ENCODE measurements at regions not wholly inside any gene's neighbourhood (a gene's known extent, or its start where the extent isn't known, plus 50 kb on each side); places are given as distances from the start of the nearest gene placed in this dataset.

DNA sequence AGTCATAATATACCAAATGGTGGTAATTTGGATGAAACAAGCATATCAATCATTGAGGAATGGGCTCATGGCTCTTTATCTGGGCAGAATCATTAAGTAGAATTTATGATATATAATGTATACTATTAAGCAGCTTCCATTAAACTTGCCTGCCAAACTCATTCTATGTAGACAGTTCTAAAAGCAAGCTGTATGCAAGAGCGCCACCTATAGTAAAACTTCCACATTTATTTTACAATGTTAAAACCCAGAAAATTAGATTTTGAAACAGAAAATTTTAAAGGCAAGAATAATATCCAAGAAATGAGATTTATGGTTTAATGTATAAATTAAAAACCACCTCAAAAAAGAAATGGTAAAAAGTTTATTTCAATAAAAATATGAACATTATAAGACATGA, 161.5 kb downstream of the MZT1 start (continued):
- TF ChIP-seq, protein P1, sequence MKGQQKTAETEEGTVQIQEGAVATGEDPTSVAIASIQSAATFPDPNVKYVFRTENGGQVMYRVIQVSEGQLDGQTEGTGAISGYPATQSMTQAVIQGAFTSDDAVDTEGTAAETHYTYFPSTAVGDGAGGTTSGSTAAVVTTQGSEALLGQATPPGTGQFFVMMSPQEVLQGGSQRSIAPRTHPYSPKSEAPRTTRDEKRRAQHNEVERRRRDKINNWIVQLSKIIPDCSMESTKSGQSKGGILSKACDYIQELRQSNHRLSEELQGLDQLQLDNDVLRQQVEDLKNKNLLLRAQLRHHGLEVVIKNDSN (IDR thresholded peaks at IDR 0.05; ENCODE audit: borderline replicate concordance, low read depth): no peak
- TF ChIP-seq TEAD4 (IDR thresholded peaks at IDR 0.05; ENCODE audit: borderline replicate concordance, insufficient read depth) (no peak), NRF1 (IDR thresholded peaks at IDR 0.05; ENCODE audit: low read depth, low read length) (no peak), MEF2A (IDR thresholded peaks at IDR 0.05; ENCODE audit: borderline replicate concordance, low read depth) (no peak), RXRA (IDR thresholded peaks at IDR 0.05; ENCODE audit: borderline replicate concordance, low read depth) (no peak), RAD21 (IDR thresholded peaks at IDR 0.05; ENCODE audit: low read length) (peak; percentile 85)

DNA sequence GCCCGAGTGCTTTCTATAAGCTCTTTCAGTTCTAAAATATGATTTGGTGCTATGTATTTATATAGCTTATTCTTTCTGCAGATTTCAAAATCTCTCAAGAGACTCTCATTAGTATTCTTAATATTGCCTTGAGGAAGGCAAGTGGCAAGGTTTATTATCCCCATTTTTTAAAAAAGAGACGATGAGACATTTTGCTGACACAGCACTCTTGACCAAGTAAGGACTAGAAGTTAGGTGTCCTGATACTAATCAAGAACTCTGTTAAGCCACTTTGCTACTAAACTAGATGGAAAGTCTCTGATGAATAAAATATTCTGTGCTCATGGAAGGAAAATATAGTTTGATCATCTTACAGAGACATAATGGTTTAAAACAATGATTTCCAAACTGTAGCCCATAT, 164.7 kb downstream of the MZT1 start:
- no peak overlapping the region for H3K4me3 ChIP-seq (ENCODE audit: low read depth in 2 of 2, low read length in 1 of 2)
- no peaks in the 10 kb centered on the region for H3K9me3 ChIP-seq
- H3K4me1 ChIP-seq (ENCODE audit: control insufficient read depth in 1 of 2, insufficient read depth in 2 of 2, low read depth in 1 of 2, low read length in 1 of 2): peaks cover 0 to 15% of the 10 kb centered on the region in 2 experiments; a peak in 2 of 4 replicates
- H3K27me3 ChIP-seq (ENCODE audit: insufficient read depth): no peaks in the 10 kb centered on the region
- DNase-seq: no peak
- no peaks in the 10 kb centered on the region for H3K9me2 ChIP-seq
- 90% methylated on average over 2 of the region's 2 CpGs for WGBS (ENCODE audit: low lambda C conversion rate)
- H4K20me1 ChIP-seq (ENCODE audit: insufficient read depth): no peaks in the 10 kb centered on the region
- H2AFZ ChIP-seq (ENCODE audit: low read depth): no peak overlapping the region
- H3K79me2 ChIP-seq (ENCODE audit: insufficient read depth): no peaks in the 10 kb centered on the region
- POLR2A ChIA-PET: no interaction called here
- H3K9ac ChIP-seq: no peak overlapping the region
- CTCF ChIA-PET: interaction anchor here (0.8 kb wide), 1 partner anchor 20 kb away, joined by 3 read pairs; no protein-coding TSS in a partner anchor
- TF ChIP-seq RXRA (IDR thresholded peaks at IDR 0.05; ENCODE audit: borderline replicate concordance, low read depth): no peak
- TF ChIP-seq, protein P2, sequence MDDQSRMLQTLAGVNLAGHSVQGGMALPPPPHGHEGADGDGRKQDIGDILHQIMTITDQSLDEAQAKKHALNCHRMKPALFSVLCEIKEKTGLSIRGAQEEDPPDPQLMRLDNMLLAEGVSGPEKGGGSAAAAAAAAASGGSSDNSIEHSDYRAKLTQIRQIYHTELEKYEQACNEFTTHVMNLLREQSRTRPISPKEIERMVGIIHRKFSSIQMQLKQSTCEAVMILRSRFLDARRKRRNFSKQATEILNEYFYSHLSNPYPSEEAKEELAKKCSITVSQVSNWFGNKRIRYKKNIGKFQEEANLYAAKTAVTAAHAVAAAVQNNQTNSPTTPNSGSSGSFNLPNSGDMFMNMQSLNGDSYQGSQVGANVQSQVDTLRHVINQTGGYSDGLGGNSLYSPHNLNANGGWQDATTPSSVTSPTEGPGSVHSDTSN (IDR thresholded peaks at IDR 0.05): no peak
- no peak for TF ChIP-seq YY1 (IDR thresholded peaks at IDR 0.05; ENCODE audit: low read depth)
- no peak for TF ChIP-seq FOSL2 (IDR thresholded peaks at IDR 0.05; ENCODE audit: borderline replicate concordance, low read depth)
- no peak for TF ChIP-seq GATA2 (CRISPR knock-in tag; IDR thresholded peaks at IDR 0.05)
- H3F3A ChIP-seq (replicated peaks; ENCODE audit: insufficient read depth): peaks cover 4% of the 10 kb centered on the region
- H3K4me2 ChIP-seq: no peak overlapping the region
- no peaks in the 10 kb centered on the region for H3K36me3 ChIP-seq (replicated peaks in 1 of 2; ENCODE audit: control insufficient read depth in 1 of 2, insufficient read depth in 2 of 2, low read length in 1 of 2)
- H3K27ac ChIP-seq (ENCODE audit: low read depth in 2 of 2, low read length in 1 of 2): peak overlapping the region in 1 of 2 experiments; percentile 81; a peak in 1 of 4 replicates

DNA sequence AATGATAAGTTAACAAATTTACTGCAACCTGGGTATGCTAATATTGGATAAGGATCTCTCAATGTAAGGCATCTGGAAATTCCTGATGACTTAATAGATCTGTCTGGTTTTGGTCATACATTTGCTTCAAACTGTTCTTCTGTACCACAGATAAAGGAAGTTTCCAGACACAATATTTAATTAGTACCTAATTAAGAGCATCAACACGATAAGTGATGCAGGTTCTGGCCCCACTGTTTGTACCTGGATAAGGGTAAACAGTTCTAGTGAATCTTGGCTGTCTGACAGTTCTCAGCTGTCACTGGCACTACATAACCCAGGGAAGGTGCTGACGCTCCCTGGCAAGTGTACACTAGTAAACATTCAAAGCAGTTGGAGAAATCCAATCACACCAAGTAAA, 165.6 kb downstream of the MZT1 start:
- H3K4me1 ChIP-seq (ENCODE audit: control insufficient read depth in 1 of 2, insufficient read depth in 2 of 2, low read depth in 1 of 2, low read length in 1 of 2): peaks cover 0 to 15% of the 10 kb centered on the region in 2 experiments; a peak in 2 of 4 replicates
- H3K9ac ChIP-seq: no peak overlapping the region
- peak overlapping the region in 1 of 2 experiments; percentile 82; a peak in 1 of 4 replicates for H3K27ac ChIP-seq (ENCODE audit: low read depth in 2 of 2, low read length in 1 of 2)
- 34% methylated on average over 2 of the region's 2 CpGs for WGBS (ENCODE audit: low lambda C conversion rate)
- TF ChIP-seq TCF12 (IDR thresholded peaks at IDR 0.05) (peak; percentile 77), CHD2 (IDR thresholded peaks at IDR 0.05; ENCODE audit: low read length, partially characterized antibody) (peak; percentile 78), RFX5 (IDR thresholded peaks at IDR 0.05; ENCODE audit: low read length) (no peak), EP300 (IDR thresholded peaks at IDR 0.05; ENCODE audit: borderline replicate concordance in 1 of 2, low read depth in 1 of 2, low read length in 1 of 2) (peak; percentile 34 to 98; a peak in 2 of 4 replicates), GATA2 (CRISPR knock-in tag; IDR thresholded peaks at IDR 0.05) (peak; percentile 98), TEAD4 (IDR thresholded peaks at IDR 0.05; ENCODE audit: borderline replicate concordance, insufficient read depth) (peak; percentile 40; the same call in 1 of the 2 replicates), RCOR1 (IDR thresholded peaks at IDR 0.05; ENCODE audit: low read length) (peak; percentile 100), JUND (IDR thresholded peaks at IDR 0.05) (no peak), SMC3 (IDR thresholded peaks at IDR 0.05; ENCODE audit: low read depth, low read length) (0 out of 2 replicates have a peak, but pooled peaks have one; percentile 7), MXI1 (IDR thresholded peaks at IDR 0.05; ENCODE audit: low read depth, low read length) (peak; percentile 36; the same call in 1 of the 2 replicates), FOXJ3 (CRISPR knock-in tag; IDR thresholded peaks at IDR 0.05) (peak; percentile 97)
- TF ChIP-seq, protein P2 (IDR thresholded peaks at IDR 0.05): no peak; the same call in 1 of the 2 replicates
- DNase-seq: peak; percentile 35
- no peaks in the 10 kb centered on the region for H3K79me2 ChIP-seq (ENCODE audit: insufficient read depth)
- no peaks in the 10 kb centered on the region for H3K9me3 ChIP-seq
- no peak overlapping the region for H2AFZ ChIP-seq (ENCODE audit: low read depth)
- no peak overlapping the region for H3K4me3 ChIP-seq (ENCODE audit: low read depth in 2 of 2, low read length in 1 of 2)
- H3K27me3 ChIP-seq (ENCODE audit: insufficient read depth): no peaks in the 10 kb centered on the region
- peaks cover 4% of the 10 kb centered on the region for H3F3A ChIP-seq (replicated peaks; ENCODE audit: insufficient read depth)
- ChIA-PET CTCF (interaction anchor here (0.8 kb wide), 1 partner anchor 19 kb away, joined by 3 read pairs; no protein-coding TSS in a partner anchor), POLR2A (no interaction called here)
- no peak overlapping the region for H3K4me2 ChIP-seq
- H3K36me3 ChIP-seq (replicated peaks in 1 of 2; ENCODE audit: control insufficient read depth in 1 of 2, insufficient read depth in 2 of 2, low read length in 1 of 2): no peaks in the 10 kb centered on the region
- H3K9me2 ChIP-seq: no peaks in the 10 kb centered on the region
- no peaks in the 10 kb centered on the region for H4K20me1 ChIP-seq (ENCODE audit: insufficient read depth)

All from SK-N-SH (cell line).